Vagina (tissue), 2 donors: ENCODE measurements at regions not wholly inside any gene's neighbourhood (a gene's known extent, or its start where the extent isn't known, plus 50 kb on each side); places are given as distances from the start of the nearest gene placed in this dataset.
"Not testable (repeated sequence)": the region's sequence is repeated elsewhere in the genome, so short reads cannot be mapped to it uniquely, and the experiment has no call there.

Experiments used
- POLR2AphosphoS5 ChIP-seq, 2 donors: sonication (generic); formaldehyde crosslinking; IDR thresholded peaks; one replicate each; pipeline ENCODE4 v1.9.0; 2017; ENCODE audit warnings: antibody characterized with exemption in 2 of 2, mild to moderate bottlenecking in 2 of 2, low read depth in 1 of 2; ENCODE audit not compliant: insufficient read depth in 1 of 2
- TF ChIP-seq, protein P1 (sequence below), 3 experiments: fragments of 450-650 bp in 2 of 3; fragments of 200-600 bp in 1 of 3; sonication (generic) in 1 of 3; IDR thresholded peaks; one replicate each; pipeline ENCODE4 v1.5.1; 2017 to 2019; ENCODE audit warnings: antibody characterized with exemption in 3 of 3, mild to moderate bottlenecking in 2 of 3, moderate library complexity in 2 of 3

DNA sequence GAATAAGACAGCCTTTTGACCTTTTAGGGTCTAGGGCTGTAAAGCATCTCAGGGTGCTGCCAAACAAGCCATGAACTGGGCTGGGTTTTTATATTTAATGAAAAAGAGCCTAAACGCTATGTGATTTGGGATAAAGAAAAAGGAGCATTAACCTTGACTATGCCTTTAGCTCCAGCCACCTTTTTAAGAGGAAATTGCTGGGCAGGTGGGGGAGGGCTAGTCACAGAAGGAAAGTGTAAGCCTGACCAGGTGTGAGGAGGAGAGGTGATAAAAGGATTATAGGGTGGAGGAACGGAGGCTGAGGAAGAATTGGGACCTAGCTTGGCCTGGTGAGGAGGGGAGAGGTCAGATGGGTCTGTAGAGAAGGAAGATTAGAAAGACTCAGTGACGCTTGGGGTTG is 1102.8 kb downstream of the OLFM4 start:
- TF ChIP-seq, protein P1, sequence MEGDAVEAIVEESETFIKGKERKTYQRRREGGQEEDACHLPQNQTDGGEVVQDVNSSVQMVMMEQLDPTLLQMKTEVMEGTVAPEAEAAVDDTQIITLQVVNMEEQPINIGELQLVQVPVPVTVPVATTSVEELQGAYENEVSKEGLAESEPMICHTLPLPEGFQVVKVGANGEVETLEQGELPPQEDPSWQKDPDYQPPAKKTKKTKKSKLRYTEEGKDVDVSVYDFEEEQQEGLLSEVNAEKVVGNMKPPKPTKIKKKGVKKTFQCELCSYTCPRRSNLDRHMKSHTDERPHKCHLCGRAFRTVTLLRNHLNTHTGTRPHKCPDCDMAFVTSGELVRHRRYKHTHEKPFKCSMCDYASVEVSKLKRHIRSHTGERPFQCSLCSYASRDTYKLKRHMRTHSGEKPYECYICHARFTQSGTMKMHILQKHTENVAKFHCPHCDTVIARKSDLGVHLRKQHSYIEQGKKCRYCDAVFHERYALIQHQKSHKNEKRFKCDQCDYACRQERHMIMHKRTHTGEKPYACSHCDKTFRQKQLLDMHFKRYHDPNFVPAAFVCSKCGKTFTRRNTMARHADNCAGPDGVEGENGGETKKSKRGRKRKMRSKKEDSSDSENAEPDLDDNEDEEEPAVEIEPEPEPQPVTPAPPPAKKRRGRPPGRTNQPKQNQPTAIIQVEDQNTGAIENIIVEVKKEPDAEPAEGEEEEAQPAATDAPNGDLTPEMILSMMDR (IDR thresholded peaks at IDR 0.05) = not testable (repeated sequence)
- TF ChIP-seq POLR2AphosphoS5 (IDR thresholded peaks at IDR 0.05; ENCODE audit: insufficient read depth in 1 of 2, low read depth in 1 of 2) = not testable (repeated sequence)
